Neutrophil (primary cell): ENCODE measurements at regions not wholly inside any gene's neighbourhood (a gene's known extent, or its start where the extent isn't known, plus 50 kb on each side); places are given as distances from the start of the nearest gene placed in this dataset.
"Not testable (repeated sequence)": the region's sequence is repeated elsewhere in the genome, so short reads cannot be mapped to it uniquely, and the experiment has no call there.

Experiments used
- H3K27ac ChIP-seq: fragments of 200-600 bp; sonication (generic); 2 replicates; pipeline ENCODE4 v1.5.1; 2016; ENCODE audit warnings: mild to moderate bottlenecking, moderate library complexity
- H3K27me3 ChIP-seq: fragments of 200-600 bp; sonication (generic); 2 replicates; pipeline ENCODE4 v1.6.0; 2016; ENCODE audit warnings: mild to moderate bottlenecking
- H3K36me3 ChIP-seq: fragments of 200-600 bp; sonication (generic); 2 replicates; pipeline ENCODE4 v1.5.1; 2017
- H3K4me1 ChIP-seq, 2 experiments: fragments of 200-600 bp in 1 of 2; sonication (generic) in 1 of 2; 1 replicate in 1 of 2; 2 replicates in 1 of 2; pipeline versions ENCODE4 v1.5.1 to v1.6.1; 2013 to 2016; ENCODE audit warnings: low read depth in 1 of 2, low read length in 1 of 2, mild to moderate bottlenecking in 1 of 2, moderate library complexity in 1 of 2; ENCODE audit not compliant: control insufficient read depth in 1 of 2, insufficient read depth in 1 of 2
- H3K4me3 ChIP-seq, 2 experiments: fragments of 200-600 bp in 1 of 2; sonication (generic) in 1 of 2; 1 replicate in 1 of 2; 2 replicates in 1 of 2; pipeline ENCODE4 v1.5.1; 2013 to 2016; ENCODE audit warnings: low read depth in 1 of 2, low read length in 1 of 2, mild to moderate bottlenecking in 1 of 2, moderate library complexity in 1 of 2
- H3K9me3 ChIP-seq: fragments of 200-600 bp; sonication (generic); 2 replicates; pipeline ENCODE4 v1.5.1; 2016
- TF ChIP-seq, protein P1 (sequence below): fragments of 200-600 bp; sonication (generic); IDR thresholded peaks from 2 replicates; pipeline ENCODE4 v1.5.1; 2016; ENCODE audit warnings: antibody characterized with exemption

GRCh38 chr6:27651371-27651732, 178.4 kb upstream of the ZNF184 start:
- H3K4me3 ChIP-seq = no peak overlapping the region
- no peaks in the 10 kb centered on the region for H3K36me3 ChIP-seq
- H3K9me3 ChIP-seq = no peaks in the 10 kb centered on the region
- no peak overlapping the region for H3K27ac ChIP-seq
- TF ChIP-seq, protein P1, sequence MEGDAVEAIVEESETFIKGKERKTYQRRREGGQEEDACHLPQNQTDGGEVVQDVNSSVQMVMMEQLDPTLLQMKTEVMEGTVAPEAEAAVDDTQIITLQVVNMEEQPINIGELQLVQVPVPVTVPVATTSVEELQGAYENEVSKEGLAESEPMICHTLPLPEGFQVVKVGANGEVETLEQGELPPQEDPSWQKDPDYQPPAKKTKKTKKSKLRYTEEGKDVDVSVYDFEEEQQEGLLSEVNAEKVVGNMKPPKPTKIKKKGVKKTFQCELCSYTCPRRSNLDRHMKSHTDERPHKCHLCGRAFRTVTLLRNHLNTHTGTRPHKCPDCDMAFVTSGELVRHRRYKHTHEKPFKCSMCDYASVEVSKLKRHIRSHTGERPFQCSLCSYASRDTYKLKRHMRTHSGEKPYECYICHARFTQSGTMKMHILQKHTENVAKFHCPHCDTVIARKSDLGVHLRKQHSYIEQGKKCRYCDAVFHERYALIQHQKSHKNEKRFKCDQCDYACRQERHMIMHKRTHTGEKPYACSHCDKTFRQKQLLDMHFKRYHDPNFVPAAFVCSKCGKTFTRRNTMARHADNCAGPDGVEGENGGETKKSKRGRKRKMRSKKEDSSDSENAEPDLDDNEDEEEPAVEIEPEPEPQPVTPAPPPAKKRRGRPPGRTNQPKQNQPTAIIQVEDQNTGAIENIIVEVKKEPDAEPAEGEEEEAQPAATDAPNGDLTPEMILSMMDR = no peak
- peaks cover 82% of the 10 kb centered on the region for H3K27me3 ChIP-seq
- no peaks in the 10 kb centered on the region for H3K4me1 ChIP-seq

- Histone ChIP-seq H3K9me3 (no peaks in the 10 kb centered on the region), H3K36me3 (no peaks in the 10 kb centered on the region), H3K27me3 (peaks cover 84% of the 10 kb centered on the region), H3K4me3 (no peak overlapping the region), H3K27ac (no peak overlapping the region), H3K4me1 (no peaks in the 10 kb centered on the region)
- TF ChIP-seq, protein P1 = no peak
Observed at GRCh38 chr6:27650620-27651370, 177.9 kb upstream of the ZNF184 start.

GRCh38 chr6:27644528-27644927, 171.6 kb upstream of the ZNF184 start:
- no peaks in the 10 kb centered on the region for H3K4me1 ChIP-seq
- no peaks in the 10 kb centered on the region for H3K36me3 ChIP-seq
- TF ChIP-seq, protein P1 = no peak
- no peak overlapping the region for H3K27ac ChIP-seq
- H3K9me3 ChIP-seq = no peaks in the 10 kb centered on the region
- H3K4me3 ChIP-seq = no peak overlapping the region
- peaks cover 40% of the 10 kb centered on the region for H3K27me3 ChIP-seq

DNA sequence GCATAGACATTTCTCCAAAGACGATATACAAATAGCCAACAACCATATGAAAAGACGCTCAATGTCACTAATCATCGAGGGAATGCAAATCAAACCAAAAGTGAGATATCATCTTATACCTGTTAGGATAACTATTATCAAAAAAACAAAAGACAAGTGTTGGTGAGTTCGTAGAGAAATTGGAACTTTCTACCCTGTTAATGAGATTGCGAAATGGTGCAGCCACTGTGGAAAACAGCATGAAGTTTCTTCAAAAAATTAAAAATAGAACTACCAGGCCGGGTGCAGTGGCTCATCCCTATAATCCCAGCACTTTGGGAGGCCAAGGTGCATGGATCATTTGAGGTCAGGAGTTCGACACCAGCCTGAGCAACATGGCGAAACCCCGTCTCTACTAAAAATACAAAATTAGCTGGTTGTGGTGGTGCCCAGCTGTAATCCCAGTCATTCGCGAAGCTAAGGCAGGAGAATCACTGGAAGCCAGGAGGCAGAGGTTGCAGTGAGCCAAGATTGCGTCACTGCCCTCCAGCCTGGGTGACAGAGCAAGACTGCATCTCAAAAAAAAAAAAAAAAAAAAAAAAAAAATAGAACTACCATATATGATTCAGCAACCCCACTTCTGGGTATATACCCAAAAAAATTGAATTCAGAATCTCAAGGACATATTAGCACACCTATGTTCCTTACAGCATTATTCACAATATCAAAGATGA, 170.0 kb upstream of the ZNF184 start:
- TF ChIP-seq, protein P1 = no peak
- peaks cover 23% of the 10 kb centered on the region for H3K27me3 ChIP-seq
- no peaks in the 10 kb centered on the region for H3K36me3 ChIP-seq
- no peak overlapping the region for H3K27ac ChIP-seq
- H3K4me1 ChIP-seq = no peaks in the 10 kb centered on the region
- no peak overlapping the region for H3K4me3 ChIP-seq
- no peaks in the 10 kb centered on the region for H3K9me3 ChIP-seq

- not testable (repeated sequence) for H3K27ac ChIP-seq, H3K4me1 ChIP-seq, H3K36me3 ChIP-seq, H3K9me3 ChIP-seq, H3K4me3 ChIP-seq
- peaks cover 40% of the 10 kb centered on the region for H3K27me3 ChIP-seq
Observed at GRCh38 chr6:27635886-27636285, 163.0 kb upstream of the ZNF184 start.

- H3K36me3 ChIP-seq, H3K4me3 ChIP-seq, H3K9me3 ChIP-seq, H3K4me1 ChIP-seq, H3K27ac ChIP-seq: not testable (repeated sequence)
- peaks cover 64% of the 10 kb centered on the region for H3K27me3 ChIP-seq
Observed at GRCh38 chr6:27633221-27633688, 160.3 kb upstream of the ZNF184 start.
